ENCODE measurements at regions not wholly inside any gene's neighbourhood (a gene's known extent, or its start where the extent isn't known, plus 50 kb on each side); places are given as distances from the start of the nearest gene placed in this dataset.

- TF ChIP-seq CTCF (tag by site-specific recombination; IDR thresholded peaks at IDR 0.05) (no peak), ZNF626 (tag by site-specific recombination; IDR thresholded peaks at IDR 0.05) (no peak), ZNF48 (tag by site-specific recombination; IDR thresholded peaks at IDR 0.05) (no peak), YY2 (tag by site-specific recombination; IDR thresholded peaks at IDR 0.05) (no peak)
- TF ChIP-seq, protein P1, sequence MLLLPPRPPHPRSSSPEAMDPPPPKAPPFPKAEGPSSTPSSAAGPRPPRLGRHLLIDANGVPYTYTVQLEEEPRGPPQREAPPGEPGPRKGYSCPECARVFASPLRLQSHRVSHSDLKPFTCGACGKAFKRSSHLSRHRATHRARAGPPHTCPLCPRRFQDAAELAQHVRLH (tag by site-specific recombination; IDR thresholded peaks at IDR 0.05): no peak
Measured at GRCh38 chr4:169859366-169860216, 101.8 kb upstream of the HPF1 start (continued).

DNA sequence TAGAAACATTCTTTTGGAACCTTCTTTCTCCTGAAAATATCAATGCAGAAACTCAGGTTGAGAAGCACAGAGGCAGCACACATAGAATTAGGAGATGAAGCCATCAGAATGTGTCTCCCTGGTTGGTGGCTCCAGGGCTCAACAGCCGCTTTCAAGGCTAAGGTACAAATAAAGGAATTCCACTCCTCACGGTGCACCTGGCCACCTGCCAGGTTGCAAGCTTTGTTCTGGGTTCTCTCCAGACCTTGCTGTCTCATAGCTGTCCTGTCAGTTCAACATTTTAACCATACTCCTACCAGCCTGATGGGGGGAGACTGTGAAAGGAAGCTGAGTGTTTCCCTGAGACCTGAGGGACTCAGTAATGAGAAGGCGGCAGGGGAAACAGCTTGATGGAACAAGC, 96.3 kb upstream of the HPF1 start:
- ChIA-PET CTCF (interaction anchor here (0.7 kb wide), 1 partner anchor 9 kb away, joined by 3 read pairs; no protein-coding TSS in a partner anchor), POLR2A (no interaction called here)
- Histone ChIP-seq H3K36me3 (ENCODE audit: control insufficient read depth in 2 of 2, insufficient read depth in 1 of 2, low read length in 2 of 2) (no peaks in the 10 kb centered on the region), H3K27ac (ENCODE audit: extremely low read depth, low read depth, low read length) (no peak overlapping the region), H3K9me3 (ENCODE audit: control insufficient read depth, insufficient read depth, low read depth, low read length) (no peaks in the 10 kb centered on the region), H3K4me3 (ENCODE audit: low read depth, low read length) (no peak overlapping the region), H3K4me1 (ENCODE audit: control insufficient read depth, insufficient read depth, low read length) (no peaks in the 10 kb centered on the region)
- TF ChIP-seq HIC1 (tag by site-specific recombination; IDR thresholded peaks at IDR 0.05) (no peak), TRIM28 (IDR thresholded peaks at IDR 0.05; ENCODE audit: borderline replicate concordance, low read length) (no peak), ZBTB20 (tag by site-specific recombination; IDR thresholded peaks at IDR 0.05) (no peak), ZNF324 (tag by site-specific recombination; IDR thresholded peaks at IDR 0.05) (no peak), SP7 (tag by site-specific recombination; IDR thresholded peaks at IDR 0.05) (no peak), ZNF677 (tag by site-specific recombination; IDR thresholded peaks at IDR 0.05) (no peak), WT1 (tag by site-specific recombination; IDR thresholded peaks at IDR 0.05) (no peak), ZNF514 (tag by site-specific recombination; IDR thresholded peaks at IDR 0.05) (no peak), PRDM4 (tag by site-specific recombination; IDR thresholded peaks at IDR 0.05) (no peak), ZNF335 (tag by site-specific recombination; conservative IDR thresholded peaks at IDR 0.05) (no peak), ZNF19 (tag by site-specific recombination; IDR thresholded peaks at IDR 0.05; ENCODE audit: low read depth) (no peak), ZNF48 (tag by site-specific recombination; IDR thresholded peaks at IDR 0.05) (no peak), SCRT1 (tag by site-specific recombination; IDR thresholded peaks at IDR 0.05; ENCODE audit: borderline replicate concordance) (no peak), ZNF473 (tag by site-specific recombination; IDR thresholded peaks at IDR 0.05) (no peak), ZNF791 (tag by site-specific recombination; IDR thresholded peaks at IDR 0.05) (no peak), ZNF433 (tag by site-specific recombination; IDR thresholded peaks at IDR 0.05; ENCODE audit: low read depth) (no peak), ZXDB (tag by site-specific recombination; IDR thresholded peaks at IDR 0.05) (no peak)
- TF ChIP-seq, protein P2, sequence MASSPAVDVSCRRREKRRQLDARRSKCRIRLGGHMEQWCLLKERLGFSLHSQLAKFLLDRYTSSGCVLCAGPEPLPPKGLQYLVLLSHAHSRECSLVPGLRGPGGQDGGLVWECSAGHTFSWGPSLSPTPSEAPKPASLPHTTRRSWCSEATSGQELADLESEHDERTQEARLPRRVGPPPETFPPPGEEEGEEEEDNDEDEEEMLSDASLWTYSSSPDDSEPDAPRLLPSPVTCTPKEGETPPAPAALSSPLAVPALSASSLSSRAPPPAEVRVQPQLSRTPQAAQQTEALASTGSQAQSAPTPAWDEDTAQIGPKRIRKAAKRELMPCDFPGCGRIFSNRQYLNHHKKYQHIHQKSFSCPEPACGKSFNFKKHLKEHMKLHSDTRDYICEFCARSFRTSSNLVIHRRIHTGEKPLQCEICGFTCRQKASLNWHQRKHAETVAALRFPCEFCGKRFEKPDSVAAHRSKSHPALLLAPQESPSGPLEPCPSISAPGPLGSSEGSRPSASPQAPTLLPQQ (tag by site-specific recombination; IDR thresholded peaks at IDR 0.05): no peak
